ENCODE measurements at regions not wholly inside any gene's neighbourhood (a gene's known extent, or its start where the extent isn't known, plus 50 kb on each side); places are given as distances from the start of the nearest gene placed in this dataset.

- Histone ChIP-seq H3K9ac (ENCODE audit: low read depth in 1 of 2, low read length in 2 of 2) (no peak overlapping the region), H3K27me3 (ENCODE audit: control insufficient read depth in 2 of 2, insufficient read depth in 2 of 2, low read length in 2 of 2) (peaks cover 0 to 3% of the 10 kb centered on the region in 2 donors), H3K27ac (ENCODE audit: low read depth in 2 of 2, low read length in 2 of 2) (no peak overlapping the region), H3K36me3 (ENCODE audit: control insufficient read depth in 2 of 2, insufficient read depth in 2 of 2, low read length in 2 of 2) (no peaks in the 10 kb centered on the region), H3K4me1 (ENCODE audit: control insufficient read depth in 2 of 2, insufficient read depth in 2 of 2, low read length in 2 of 2) (no peaks in the 10 kb centered on the region), H3K9me3 (ENCODE audit: control insufficient read depth in 2 of 2, low read length in 2 of 2) (no peaks in the 10 kb centered on the region), H3K4me3 (ENCODE audit: low read length in 2 of 2) (no peak overlapping the region)
Measured at GRCh38 chr2:176679061-176679669, 409.9 kb downstream of the MTX2 start.

DNA sequence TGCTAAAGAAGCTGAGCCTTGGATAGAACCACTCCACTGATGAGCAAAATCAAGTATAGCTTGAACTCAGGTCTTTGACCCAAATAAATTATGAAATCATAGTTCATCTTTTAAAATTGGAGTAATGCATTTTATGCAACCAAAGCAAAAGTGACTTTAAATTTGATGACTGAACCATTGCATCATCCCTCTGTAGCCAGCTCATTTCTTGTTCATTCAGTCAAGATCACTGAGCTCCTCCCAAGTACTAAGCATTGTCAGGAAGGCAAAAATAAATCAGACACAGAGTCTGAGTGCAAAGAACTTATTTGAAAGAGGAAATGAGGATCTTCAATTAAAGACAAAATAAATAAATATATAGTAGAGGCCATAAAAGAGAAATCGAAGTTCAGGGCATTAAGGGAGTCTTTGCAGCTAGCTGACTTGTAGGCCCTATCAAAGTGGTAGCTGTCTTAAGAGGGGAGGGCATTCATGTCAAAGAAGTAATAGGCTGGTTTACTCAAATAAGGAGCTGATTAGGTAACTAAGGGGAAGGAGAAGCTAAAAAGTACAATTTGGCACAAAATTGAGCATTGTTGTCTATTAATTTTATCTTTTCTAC is 411.8 kb downstream of the MTX2 start:
- Histone ChIP-seq H3K4me1 (ENCODE audit: control insufficient read depth in 2 of 2, insufficient read depth in 2 of 2, low read length in 2 of 2) (no peaks in the 10 kb centered on the region), H3K36me3 (ENCODE audit: control insufficient read depth in 2 of 2, insufficient read depth in 2 of 2, low read length in 2 of 2) (no peaks in the 10 kb centered on the region), H3K9me3 (ENCODE audit: control insufficient read depth in 2 of 2, low read length in 2 of 2) (no peaks in the 10 kb centered on the region), H3K4me3 (ENCODE audit: low read length in 2 of 2) (no peak overlapping the region), H3K9ac (ENCODE audit: low read depth in 1 of 2, low read length in 2 of 2) (no peak overlapping the region), H3K27ac (ENCODE audit: low read depth in 2 of 2, low read length in 2 of 2) (no peak overlapping the region), H3K27me3 (ENCODE audit: control insufficient read depth in 2 of 2, insufficient read depth in 2 of 2, low read length in 2 of 2) (peaks cover 0 to 3% of the 10 kb centered on the region in 2 donors)

- Histone ChIP-seq H3K9ac (ENCODE audit: low read depth in 1 of 2, low read length in 2 of 2) (no peak overlapping the region), H3K27ac (ENCODE audit: low read depth in 2 of 2, low read length in 2 of 2) (no peak overlapping the region), H3K4me1 (ENCODE audit: control insufficient read depth in 2 of 2, insufficient read depth in 2 of 2, low read length in 2 of 2) (no peaks in the 10 kb centered on the region), H3K27me3 (ENCODE audit: control insufficient read depth in 2 of 2, insufficient read depth in 2 of 2, low read length in 2 of 2) (peaks cover 0 to 3% of the 10 kb centered on the region in 2 donors), H3K9me3 (ENCODE audit: control insufficient read depth in 2 of 2, low read length in 2 of 2) (no peaks in the 10 kb centered on the region), H3K36me3 (ENCODE audit: control insufficient read depth in 2 of 2, insufficient read depth in 2 of 2, low read length in 2 of 2) (no peaks in the 10 kb centered on the region), H3K4me3 (ENCODE audit: low read length in 2 of 2) (no peak overlapping the region)
Measured at GRCh38 chr2:176681584-176682115, 412.4 kb downstream of the MTX2 start.

DNA sequence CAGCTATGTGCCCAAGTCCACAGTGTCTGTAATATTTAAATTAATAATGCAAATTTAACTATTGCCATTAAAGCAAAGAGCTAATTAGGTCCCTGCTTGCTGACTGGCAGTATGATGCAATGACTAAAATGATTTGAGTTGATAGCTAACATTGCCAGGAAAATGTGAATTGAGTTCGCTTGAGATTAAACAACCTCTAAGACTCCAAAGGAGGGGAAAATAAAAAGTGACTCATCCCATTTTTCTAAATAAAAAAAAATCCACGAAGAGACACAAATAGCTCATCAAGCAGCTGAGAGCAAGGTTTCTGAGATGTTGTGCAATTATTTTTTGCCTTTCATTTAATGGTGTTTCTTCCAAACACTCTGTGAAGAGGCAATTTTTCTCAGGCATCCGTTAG is 413.0 kb downstream of the MTX2 start:
- Histone ChIP-seq H3K27ac (ENCODE audit: low read depth in 2 of 2, low read length in 2 of 2) (no peak overlapping the region), H3K36me3 (ENCODE audit: control insufficient read depth in 2 of 2, insufficient read depth in 2 of 2, low read length in 2 of 2) (no peaks in the 10 kb centered on the region), H3K9me3 (ENCODE audit: control insufficient read depth in 2 of 2, low read length in 2 of 2) (no peaks in the 10 kb centered on the region), H3K9ac (ENCODE audit: low read depth in 1 of 2, low read length in 2 of 2) (no peak overlapping the region), H3K4me3 (ENCODE audit: low read length in 2 of 2) (no peak overlapping the region), H3K27me3 (ENCODE audit: control insufficient read depth in 2 of 2, insufficient read depth in 2 of 2, low read length in 2 of 2) (peaks cover 0 to 3% of the 10 kb centered on the region in 2 donors), H3K4me1 (ENCODE audit: control insufficient read depth in 2 of 2, insufficient read depth in 2 of 2, low read length in 2 of 2) (no peaks in the 10 kb centered on the region)

- no peak overlapping the region for H3K9ac ChIP-seq (ENCODE audit: low read depth in 1 of 2, low read length in 2 of 2)
- H3K27ac ChIP-seq (ENCODE audit: low read depth in 2 of 2, low read length in 2 of 2), result no peak overlapping the region
- no peaks in the 10 kb centered on the region for H3K36me3 ChIP-seq (ENCODE audit: control insufficient read depth in 2 of 2, insufficient read depth in 2 of 2, low read length in 2 of 2)
- H3K9me3 ChIP-seq (ENCODE audit: control insufficient read depth in 2 of 2, low read length in 2 of 2), result no peaks in the 10 kb centered on the region
- peaks cover 0 to 3% of the 10 kb centered on the region in 2 donors for H3K27me3 ChIP-seq (ENCODE audit: control insufficient read depth in 2 of 2, insufficient read depth in 2 of 2, low read length in 2 of 2)
- H3K4me1 ChIP-seq (ENCODE audit: control insufficient read depth in 2 of 2, insufficient read depth in 2 of 2, low read length in 2 of 2), result no peaks in the 10 kb centered on the region
- no peak overlapping the region for H3K4me3 ChIP-seq (ENCODE audit: low read length in 2 of 2)
Measured at GRCh38 chr2:176683618-176684111, 414.4 kb downstream of the MTX2 start.

GRCh38 chr2:176685908-176686307 is 416.7 kb downstream of the MTX2 start:
- Histone ChIP-seq H3K36me3 (ENCODE audit: control insufficient read depth in 2 of 2, insufficient read depth in 2 of 2, low read length in 2 of 2) (no peaks in the 10 kb centered on the region), H3K4me3 (ENCODE audit: low read length in 2 of 2) (no peak overlapping the region), H3K27me3 (ENCODE audit: control insufficient read depth in 2 of 2, insufficient read depth in 2 of 2, low read length in 2 of 2) (peaks cover 0 to 3% of the 10 kb centered on the region in 2 donors)

DNA sequence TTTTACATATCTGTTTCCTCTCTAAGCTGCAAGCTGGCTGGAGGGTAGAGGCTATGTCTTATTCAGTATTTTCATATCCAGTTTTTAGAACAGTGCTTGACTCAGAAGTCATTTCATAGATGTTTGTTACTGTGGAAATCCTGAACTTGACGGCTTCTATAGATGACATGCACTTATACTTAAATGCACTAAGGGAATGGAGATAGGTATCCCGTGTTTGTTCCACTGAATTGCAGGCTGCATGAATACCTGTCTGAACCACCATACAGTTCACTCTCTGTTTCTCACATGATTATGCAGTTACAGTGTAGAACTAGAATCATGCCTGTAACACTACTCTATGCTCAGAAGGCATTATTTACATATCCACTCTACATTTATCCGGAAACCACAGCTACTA is 417.1 kb downstream of the MTX2 start:
- Histone ChIP-seq H3K27me3 (ENCODE audit: control insufficient read depth in 2 of 2, insufficient read depth in 2 of 2, low read length in 2 of 2) (peaks cover 0 to 3% of the 10 kb centered on the region in 2 donors), H3K4me3 (ENCODE audit: low read length in 2 of 2) (no peak overlapping the region), H3K36me3 (ENCODE audit: control insufficient read depth in 2 of 2, insufficient read depth in 2 of 2, low read length in 2 of 2) (no peaks in the 10 kb centered on the region), H3K4me1 (ENCODE audit: control insufficient read depth in 2 of 2, insufficient read depth in 2 of 2, low read length in 2 of 2) (no peaks in the 10 kb centered on the region), H3K9ac (ENCODE audit: low read depth in 1 of 2, low read length in 2 of 2) (no peak overlapping the region), H3K9me3 (ENCODE audit: control insufficient read depth in 2 of 2, low read length in 2 of 2) (no peaks in the 10 kb centered on the region), H3K27ac (ENCODE audit: low read depth in 2 of 2, low read length in 2 of 2) (no peak overlapping the region)

More at GRCh38 chr2:176685908-176686307, 416.7 kb downstream of the MTX2 start:
- H3K4me1 ChIP-seq (ENCODE audit: control insufficient read depth in 2 of 2, insufficient read depth in 2 of 2, low read length in 2 of 2), result no peaks in the 10 kb centered on the region
- H3K27ac ChIP-seq (ENCODE audit: low read depth in 2 of 2, low read length in 2 of 2), result no peak overlapping the region
- H3K9ac ChIP-seq (ENCODE audit: low read depth in 1 of 2, low read length in 2 of 2), result no peak overlapping the region
- no peaks in the 10 kb centered on the region for H3K9me3 ChIP-seq (ENCODE audit: control insufficient read depth in 2 of 2, low read length in 2 of 2)

GRCh38 chr2:176687342-176687741 is 418.1 kb downstream of the MTX2 start:
- Histone ChIP-seq H3K36me3 (ENCODE audit: control insufficient read depth in 2 of 2, insufficient read depth in 2 of 2, low read length in 2 of 2) (no peaks in the 10 kb centered on the region), H3K4me1 (ENCODE audit: control insufficient read depth in 2 of 2, insufficient read depth in 2 of 2, low read length in 2 of 2) (no peaks in the 10 kb centered on the region), H3K9me3 (ENCODE audit: control insufficient read depth in 2 of 2, low read length in 2 of 2) (no peaks in the 10 kb centered on the region), H3K27me3 (ENCODE audit: control insufficient read depth in 2 of 2, insufficient read depth in 2 of 2, low read length in 2 of 2) (peaks cover 0 to under 1% of the 10 kb centered on the region in 2 donors), H3K27ac (ENCODE audit: low read depth in 2 of 2, low read length in 2 of 2) (no peak overlapping the region), H3K9ac (ENCODE audit: low read depth in 1 of 2, low read length in 2 of 2) (no peak overlapping the region), H3K4me3 (ENCODE audit: low read length in 2 of 2) (no peak overlapping the region)

- Histone ChIP-seq H3K36me3 (ENCODE audit: control insufficient read depth in 2 of 2, insufficient read depth in 2 of 2, low read length in 2 of 2) (no peaks in the 10 kb centered on the region), H3K27me3 (ENCODE audit: control insufficient read depth in 2 of 2, insufficient read depth in 2 of 2, low read length in 2 of 2) (no peaks in the 10 kb centered on the region), H3K9me3 (ENCODE audit: control insufficient read depth in 2 of 2, low read length in 2 of 2) (no peaks in the 10 kb centered on the region), H3K4me3 (ENCODE audit: low read length in 2 of 2) (no peak overlapping the region), H3K27ac (ENCODE audit: low read depth in 2 of 2, low read length in 2 of 2) (no peak overlapping the region), H3K9ac (ENCODE audit: low read depth in 1 of 2, low read length in 2 of 2) (no peak overlapping the region), H3K4me1 (ENCODE audit: control insufficient read depth in 2 of 2, insufficient read depth in 2 of 2, low read length in 2 of 2) (no peaks in the 10 kb centered on the region)
Measured at GRCh38 chr2:176687944-176688343, 418.7 kb downstream of the MTX2 start.

GRCh38 chr2:176689711-176690110 is 420.5 kb downstream of the MTX2 start:
- H3K4me3 ChIP-seq (ENCODE audit: low read length in 2 of 2), result no peak overlapping the region
- no peaks in the 10 kb centered on the region for H3K4me1 ChIP-seq (ENCODE audit: control insufficient read depth in 2 of 2, insufficient read depth in 2 of 2, low read length in 2 of 2)
- H3K9ac ChIP-seq (ENCODE audit: low read depth in 1 of 2, low read length in 2 of 2), result no peak overlapping the region
- H3K9me3 ChIP-seq (ENCODE audit: control insufficient read depth in 2 of 2, low read length in 2 of 2), result no peaks in the 10 kb centered on the region
- no peak overlapping the region for H3K27ac ChIP-seq (ENCODE audit: low read depth in 2 of 2, low read length in 2 of 2)
- H3K27me3 ChIP-seq (ENCODE audit: control insufficient read depth in 2 of 2, insufficient read depth in 2 of 2, low read length in 2 of 2), result no peaks in the 10 kb centered on the region
- H3K36me3 ChIP-seq (ENCODE audit: control insufficient read depth in 2 of 2, insufficient read depth in 2 of 2, low read length in 2 of 2), result no peaks in the 10 kb centered on the region
